ENCODE measurements at regions not wholly inside any gene's neighbourhood (a gene's known extent, or its start where the extent isn't known, plus 50 kb on each side); places are given as distances from the start of the nearest gene placed in this dataset.

- no peaks in the 10 kb centered on the region for H3K27me3 ChIP-seq
- no peaks in the 10 kb centered on the region for H3K9me3 ChIP-seq
- no peak overlapping the region for H3K4me3 ChIP-seq
- TF ChIP-seq POLR2A (IDR thresholded peaks at IDR 0.05): no peak
- H3K27ac ChIP-seq: no peak overlapping the region
- no peaks in the 10 kb centered on the region for H3K4me1 ChIP-seq
- no peak for DNase-seq (ENCODE audit: extremely low spot score in 2 of 2)
- intact Hi-C loops (cut with DNase I): no loop called here
- H3K36me3 ChIP-seq: no peaks in the 10 kb centered on the region
Measured at GRCh38 chr18:3368193-3368592, 81.8 kb upstream of the TGIF1 start.

DNA sequence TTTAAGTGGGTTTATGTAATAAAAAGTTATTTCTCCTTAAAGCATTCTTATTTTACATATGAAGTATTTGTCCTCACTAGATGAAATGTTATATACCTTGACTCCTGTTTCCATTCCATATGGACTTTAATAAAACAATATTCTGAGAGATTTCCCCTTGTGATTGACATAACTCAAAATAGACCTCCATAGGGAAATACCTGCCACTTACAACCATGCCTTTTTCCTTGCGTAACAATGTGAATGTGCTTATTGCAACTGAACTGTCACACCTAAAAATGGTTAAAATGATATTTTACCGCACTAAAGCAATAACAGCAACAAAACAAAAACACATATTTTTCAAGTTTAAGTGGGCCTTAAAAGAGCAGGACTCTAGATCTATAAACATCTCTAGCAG lies 70.3 kb upstream of the TGIF1 start:
- H3K27me3 ChIP-seq: no peaks in the 10 kb centered on the region
- H3K4me3 ChIP-seq: no peak overlapping the region
- H3K27ac ChIP-seq: no peak overlapping the region
- TF ChIP-seq POLR2AphosphoS5 (IDR thresholded peaks at IDR 0.05; ENCODE audit: insufficient read depth in 1 of 2, low read depth in 1 of 2): no peak
- TF ChIP-seq CTCF (IDR thresholded peaks at IDR 0.05): no peak
- TF ChIP-seq POLR2A (IDR thresholded peaks at IDR 0.05): no peak
- no peak for DNase-seq (ENCODE audit: extremely low spot score in 2 of 2)
- peaks cover 3% of the 10 kb centered on the region for H3K4me1 ChIP-seq
- H3K36me3 ChIP-seq: no peaks in the 10 kb centered on the region
- no peaks in the 10 kb centered on the region for H3K9me3 ChIP-seq
- intact Hi-C loops (cut with DNase I): no loop called here

GRCh38 chr18:3380384-3380961 lies 69.5 kb upstream of the TGIF1 start:
- intact Hi-C loops (cut with DNase I): no loop called here
- Histone ChIP-seq H3K4me1 (peaks cover 3% of the 10 kb centered on the region), H3K9me3 (no peaks in the 10 kb centered on the region), H3K4me3 (no peak overlapping the region), H3K36me3 (no peaks in the 10 kb centered on the region), H3K27ac (no peak overlapping the region), H3K27me3 (no peaks in the 10 kb centered on the region)
- DNase-seq (ENCODE audit: extremely low spot score in 2 of 2): peak in 1 of 2 donors; percentile 32
- TF ChIP-seq POLR2AphosphoS5 (IDR thresholded peaks at IDR 0.05; ENCODE audit: insufficient read depth in 1 of 2, low read depth in 1 of 2): no peak
- no peak for TF ChIP-seq CTCF (IDR thresholded peaks at IDR 0.05)
- no peak for TF ChIP-seq POLR2A (IDR thresholded peaks at IDR 0.05)

GRCh38 chr18:3383381-3383915 lies 66.5 kb upstream of the TGIF1 start:
- no peaks in the 10 kb centered on the region for H3K27me3 ChIP-seq
- TF ChIP-seq POLR2A (IDR thresholded peaks at IDR 0.05) (no peak), CTCF (IDR thresholded peaks at IDR 0.05) (no peak), POLR2AphosphoS5 (IDR thresholded peaks at IDR 0.05; ENCODE audit: insufficient read depth in 1 of 2, low read depth in 1 of 2) (no peak)
- H3K4me3 ChIP-seq: no peak overlapping the region
- intact Hi-C loops (cut with DNase I): no loop called here
- no peaks in the 10 kb centered on the region for H3K9me3 ChIP-seq
- peak in 1 of 2 donors; percentile 34 for DNase-seq (ENCODE audit: extremely low spot score in 2 of 2)
- H3K36me3 ChIP-seq: no peaks in the 10 kb centered on the region
- peaks cover 3% of the 10 kb centered on the region for H3K4me1 ChIP-seq
- H3K27ac ChIP-seq: no peak overlapping the region

- TF ChIP-seq CTCF (IDR thresholded peaks at IDR 0.05) (no peak), POLR2A (IDR thresholded peaks at IDR 0.05) (no peak), POLR2AphosphoS5 (IDR thresholded peaks at IDR 0.05; ENCODE audit: insufficient read depth in 1 of 2, low read depth in 1 of 2) (no peak)
- Histone ChIP-seq H3K27ac (no peak overlapping the region), H3K4me3 (no peak overlapping the region), H3K27me3 (no peaks in the 10 kb centered on the region), H3K36me3 (no peaks in the 10 kb centered on the region), H3K9me3 (no peaks in the 10 kb centered on the region), H3K4me1 (peaks cover 3% of the 10 kb centered on the region)
- no peak for DNase-seq (ENCODE audit: extremely low spot score in 2 of 2)
- intact Hi-C loops (cut with DNase I): no loop called here
Measured at GRCh38 chr18:3384664-3385563, 65.1 kb upstream of the TGIF1 start.

Data from vagina (tissue), 2 donors.